ENCODE measurements at regions not wholly inside any gene's neighbourhood (a gene's known extent, or its start where the extent isn't known, plus 50 kb on each side); places are given as distances from the start of the nearest gene placed in this dataset.

- no peak for TF ChIP-seq CTCF (IDR thresholded peaks at IDR 0.05; ENCODE audit: borderline replicate concordance)
- Histone ChIP-seq H3K4me3 (no peak overlapping the region), H3K9me3 (replicated peaks) (no peaks in the 10 kb centered on the region), H3K27ac (replicated peaks) (no peak overlapping the region), H3K4me1 (no peaks in the 10 kb centered on the region), H3K36me3 (no peaks in the 10 kb centered on the region), H3K27me3 (ENCODE audit: low read depth) (peaks cover 4% of the 10 kb centered on the region)
- intact Hi-C loops (cut with micrococcal nuclease), result no loop called here
- DNase-seq, result no peak
Observed at GRCh38 chr10:112057072-112057471, 126.5 kb downstream of the GPAM start.

- H3K4me1 ChIP-seq, result no peaks in the 10 kb centered on the region
- no peaks in the 10 kb centered on the region for H3K36me3 ChIP-seq
- H3K4me3 ChIP-seq, result no peak overlapping the region
- H3K9me3 ChIP-seq (replicated peaks), result no peaks in the 10 kb centered on the region
- no peaks in the 10 kb centered on the region for H3K27me3 ChIP-seq (ENCODE audit: low read depth)
- no peak for TF ChIP-seq CTCF (IDR thresholded peaks at IDR 0.05; ENCODE audit: borderline replicate concordance)
- H3K27ac ChIP-seq (replicated peaks), result no peak overlapping the region
- intact Hi-C loops (cut with micrococcal nuclease), result no loop called here
- no peak for DNase-seq
Observed at GRCh38 chr10:112059220-112059619, 124.3 kb downstream of the GPAM start.

DNA sequence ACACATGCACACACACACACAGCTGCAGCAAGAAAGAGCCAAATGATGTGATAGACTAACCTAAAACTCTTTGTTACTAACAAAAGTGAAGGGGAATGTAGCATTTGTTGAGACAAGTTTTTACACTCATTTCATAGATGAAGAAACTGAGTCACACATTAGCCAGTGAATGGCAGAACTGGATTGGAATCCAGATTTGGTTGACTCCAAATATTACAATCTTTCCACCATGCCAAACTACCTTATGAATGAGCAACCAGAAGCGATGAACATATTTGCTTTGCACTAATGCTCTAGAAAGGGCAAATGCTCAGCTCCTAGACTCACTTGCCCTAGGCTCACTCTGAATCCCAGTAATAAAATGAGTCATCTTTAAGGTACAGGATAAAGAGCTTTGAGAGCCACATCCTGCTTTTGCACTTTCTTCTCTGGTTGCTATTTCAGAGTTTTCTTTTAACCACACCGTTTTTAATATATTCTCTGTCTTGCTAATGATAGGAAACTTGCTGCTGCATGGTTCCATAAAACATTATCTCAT, 111.9 kb downstream of the GPAM start:
- Histone ChIP-seq H3K4me1 (no peaks in the 10 kb centered on the region), H3K27me3 (ENCODE audit: low read depth) (no peaks in the 10 kb centered on the region), H3K9me3 (replicated peaks) (no peaks in the 10 kb centered on the region), H3K36me3 (no peaks in the 10 kb centered on the region), H3K4me3 (no peak overlapping the region), H3K27ac (replicated peaks) (no peak overlapping the region)
- intact Hi-C loops (cut with micrococcal nuclease), result no loop called here
- no peak for TF ChIP-seq CTCF (IDR thresholded peaks at IDR 0.05; ENCODE audit: borderline replicate concordance)
- DNase-seq, result no peak

- Histone ChIP-seq H3K9me3 (replicated peaks) (no peaks in the 10 kb centered on the region), H3K4me1 (peaks cover 17% of the 10 kb centered on the region), H3K4me3 (no peak overlapping the region), H3K36me3 (no peaks in the 10 kb centered on the region), H3K27ac (replicated peaks) (no peak overlapping the region), H3K27me3 (ENCODE audit: low read depth) (no peaks in the 10 kb centered on the region)
- TF ChIP-seq CTCF (IDR thresholded peaks at IDR 0.05; ENCODE audit: borderline replicate concordance), result no peak
- DNase-seq, result no peak
- intact Hi-C loops (cut with micrococcal nuclease), result no loop called here
Observed at GRCh38 chr10:112078003-112078402, 105.6 kb downstream of the GPAM start.

DNA sequence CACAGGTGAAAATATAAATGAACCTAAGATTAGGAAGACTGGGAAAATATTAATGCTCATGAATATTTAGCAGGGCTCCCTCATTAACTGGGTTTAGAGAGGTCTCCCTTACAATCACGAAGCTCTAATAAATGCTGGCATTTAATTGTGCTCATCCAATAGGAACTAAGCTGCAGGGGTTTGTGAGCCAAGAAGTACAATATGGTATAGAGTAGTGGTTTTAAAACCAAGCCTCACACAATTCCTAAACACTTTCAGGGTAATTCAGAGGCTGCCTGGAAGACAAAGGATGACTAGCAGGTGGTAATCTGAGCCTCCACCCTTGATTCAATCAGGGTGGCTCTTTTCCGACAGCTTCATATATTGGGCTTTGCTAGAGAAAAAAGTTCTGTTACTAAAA, 103.3 kb downstream of the GPAM start:
- Histone ChIP-seq H3K4me3 (no peak overlapping the region), H3K36me3 (no peaks in the 10 kb centered on the region), H3K4me1 (peaks cover 19% of the 10 kb centered on the region), H3K27me3 (ENCODE audit: low read depth) (no peaks in the 10 kb centered on the region), H3K9me3 (replicated peaks) (no peaks in the 10 kb centered on the region), H3K27ac (replicated peaks) (no peak overlapping the region)
- no peak for TF ChIP-seq CTCF (IDR thresholded peaks at IDR 0.05; ENCODE audit: borderline replicate concordance)
- intact Hi-C loops (cut with micrococcal nuclease), result no loop called here
- no peak for DNase-seq

DNA sequence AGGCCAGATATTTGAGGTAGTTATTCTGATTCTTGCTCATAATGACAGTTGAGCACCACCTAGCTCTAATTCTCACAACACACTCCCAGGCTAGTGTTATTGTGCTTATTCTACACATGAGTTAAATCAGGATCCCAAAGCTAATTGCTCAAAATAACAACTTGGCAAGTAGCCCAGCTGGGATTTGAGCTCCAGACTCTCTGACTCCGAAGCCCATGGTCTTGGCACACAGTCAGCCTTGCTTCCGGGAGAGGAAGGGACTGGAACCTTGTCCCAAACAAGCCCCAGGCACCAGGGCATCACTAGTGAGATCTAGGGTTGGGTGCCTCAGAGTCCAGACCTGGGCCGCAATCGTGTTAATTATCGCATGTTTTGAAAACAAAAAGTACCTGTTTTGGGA, 101.4 kb downstream of the GPAM start:
- TF ChIP-seq CTCF (IDR thresholded peaks at IDR 0.05; ENCODE audit: borderline replicate concordance), result no peak
- intact Hi-C loops (cut with micrococcal nuclease), result no loop called here
- no peak overlapping the region for H3K27ac ChIP-seq (replicated peaks)
- no peaks in the 10 kb centered on the region for H3K36me3 ChIP-seq
- H3K4me1 ChIP-seq, result peaks cover 19% of the 10 kb centered on the region
- H3K27me3 ChIP-seq (ENCODE audit: low read depth), result no peaks in the 10 kb centered on the region
- H3K4me3 ChIP-seq, result no peak overlapping the region
- H3K9me3 ChIP-seq (replicated peaks), result no peaks in the 10 kb centered on the region
- DNase-seq, result peak; percentile 16
